Motor neuron (in vitro differentiated cells): ENCODE measurements at regions not wholly inside any gene's neighbourhood (a gene's known extent, or its start where the extent isn't known, plus 50 kb on each side); places are given as distances from the start of the nearest gene placed in this dataset.
A peak's percentile ranks its signal among the peaks of the same experiment; 100 is the strongest.

Experiments
- ATAC-seq, 8 experiments: fragments of 200-7000 bp; cut with Tn5 transposase; replicated peaks in 6 of 8; 2 replicates each; pipeline ENCODE4 v1.8.0; 2021; ENCODE audit warnings: mild to moderate bottlenecking in 8 of 8, moderate library complexity in 8 of 8
- H3K27ac ChIP-seq, 2 donors: fragments of 250-450 bp; sonication (Bioruptor Pico); 2 replicates each; pipeline ENCODE4 v1.9.0; 2021; ENCODE audit warnings: antibody characterized with exemption in 2 of 2, mild to moderate bottlenecking in 2 of 2, moderate library complexity in 1 of 2
- H3K4me1 ChIP-seq, 2 donors: fragments of 250-450 bp; sonication (Bioruptor Pico); replicated peaks in 1 of 2; 2 replicates each; pipeline ENCODE4 v1.6.1; 2021; ENCODE audit warnings: antibody characterized with exemption in 2 of 2, mild to moderate bottlenecking in 2 of 2, moderate library complexity in 1 of 2
- H3K4me3 ChIP-seq, 5 donors: fragments of 250-450 bp; sonication (Bioruptor Pico); 2 replicates each; pipeline ENCODE4 v1.9.0; 2021; ENCODE audit warnings: antibody characterized with exemption in 5 of 5, mild to moderate bottlenecking in 5 of 5, moderate library complexity in 4 of 5
- WGBS, 10 experiments: fragments of 450-650 bp; shearing (Covaris generic); methylation state at CpG; one replicate each; pipeline ENCODE4 v1.0.0; 2022; 5-methylcytosine and 5-hydroxymethylcytosine counted together
- in situ Hi-C, 9 experiments: fragments of 400-800 bp; cut with MboI; loops; one replicate each; pipeline ENCODE4 v1.15.0; 2021; ENCODE audit warnings: low sequenced_read_pairs in 9 of 9, low pct_unique_long_range_greater_than_20kb in 2 of 9; ENCODE audit not compliant: unreplicated experiment in 9 of 9

DNA sequence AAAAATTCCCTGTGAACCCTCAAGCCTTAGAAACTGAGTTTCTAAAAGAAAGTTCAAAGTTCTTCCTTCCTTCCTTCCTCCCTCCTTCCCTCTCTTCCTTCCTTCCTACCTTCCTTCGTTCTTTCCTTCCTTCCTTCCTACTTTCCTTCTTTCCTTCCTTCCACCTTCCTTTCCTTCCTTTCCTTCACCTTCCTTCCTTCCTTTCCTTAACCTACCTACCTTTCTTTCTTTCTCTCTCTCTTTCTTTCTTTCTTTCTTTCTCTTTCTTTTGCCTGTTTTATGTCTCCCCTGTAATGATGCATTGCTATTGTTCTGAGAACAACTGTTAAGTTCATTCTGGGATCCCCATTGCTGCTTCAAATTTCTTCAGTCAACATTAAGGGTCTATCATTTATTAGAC is 551.1 kb downstream of the TFEC start:
- no peak overlapping the region for H3K4me3 ChIP-seq
- WGBS, 10 experiments = 80 to 100% (median 82%) methylated on average over 1 of the region's 1 CpG; no CpG with 5 or more reads in 2 of the 10 experiments
- H3K27ac ChIP-seq = no peak overlapping the region
- H3K4me1 ChIP-seq = peaks cover 3 to 4% of the 10 kb centered on the region in 2 donors
- in situ Hi-C loops = no loop called here
- ATAC-seq = no peak

DNA sequence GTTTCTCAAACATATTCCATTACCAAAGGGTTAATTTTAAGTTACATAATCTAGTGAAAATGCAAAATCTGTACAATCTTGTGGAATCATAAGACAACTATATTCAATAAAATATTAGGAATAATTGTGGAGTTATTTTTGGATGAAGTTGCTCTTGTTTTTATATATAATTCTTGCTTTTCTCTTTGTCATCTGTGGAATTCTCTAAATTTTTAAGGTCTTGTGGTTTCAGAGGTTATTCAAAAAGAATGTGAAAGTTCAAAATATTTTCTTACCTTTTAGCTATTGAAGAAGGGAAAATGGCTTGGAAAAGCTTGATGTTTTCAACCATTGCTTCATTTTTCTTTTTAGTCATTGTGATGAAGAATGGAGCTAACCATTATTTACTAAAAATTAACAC is 552.1 kb downstream of the TFEC start:
- no peak overlapping the region for H3K4me3 ChIP-seq
- H3K27ac ChIP-seq = no peak overlapping the region
- in situ Hi-C loops = no loop called here
- ATAC-seq = no peak
- H3K4me1 ChIP-seq = peaks cover 3 to 4% of the 10 kb centered on the region in 2 donors

DNA sequence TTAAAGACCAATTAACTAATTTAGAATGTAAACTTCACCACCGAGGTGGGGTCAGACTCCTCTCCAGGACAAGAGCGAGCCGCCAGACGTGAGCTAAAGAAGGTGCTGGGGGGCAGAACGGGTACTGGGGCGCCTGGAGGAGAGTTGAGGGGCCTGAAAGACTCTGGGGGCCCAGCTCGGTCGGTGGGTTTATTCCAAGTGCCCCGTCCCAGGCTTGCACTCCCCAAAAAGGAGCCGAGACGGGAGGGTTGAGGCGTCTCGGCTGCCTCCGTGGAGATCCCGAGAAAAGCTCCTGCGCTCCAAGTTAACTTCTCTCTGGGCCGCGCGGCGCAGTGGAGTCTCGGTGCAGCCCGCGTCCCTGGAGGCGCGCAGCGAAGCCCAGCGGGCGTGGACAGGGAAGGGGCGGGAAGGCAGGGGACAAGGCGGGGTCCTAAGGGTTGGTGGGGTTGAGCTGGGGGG is 553.3 kb downstream of the TFEC start:
- H3K4me1 ChIP-seq = peaks cover 3 to 4% of the 10 kb centered on the region in 2 donors
- in situ Hi-C loops = no loop called here
- peak; percentile 49 to 92 (median 66) for ATAC-seq
- H3K4me3 ChIP-seq = peak overlapping the region in 3 of 5 donors; percentile 7 to 21 (median 18)
- 0% methylated on average over 2 of the region's 30 CpGs; no CpG with 5 or more reads in 9 of the 10 experiments for WGBS, 10 experiments
- H3K27ac ChIP-seq = no peak overlapping the region

DNA sequence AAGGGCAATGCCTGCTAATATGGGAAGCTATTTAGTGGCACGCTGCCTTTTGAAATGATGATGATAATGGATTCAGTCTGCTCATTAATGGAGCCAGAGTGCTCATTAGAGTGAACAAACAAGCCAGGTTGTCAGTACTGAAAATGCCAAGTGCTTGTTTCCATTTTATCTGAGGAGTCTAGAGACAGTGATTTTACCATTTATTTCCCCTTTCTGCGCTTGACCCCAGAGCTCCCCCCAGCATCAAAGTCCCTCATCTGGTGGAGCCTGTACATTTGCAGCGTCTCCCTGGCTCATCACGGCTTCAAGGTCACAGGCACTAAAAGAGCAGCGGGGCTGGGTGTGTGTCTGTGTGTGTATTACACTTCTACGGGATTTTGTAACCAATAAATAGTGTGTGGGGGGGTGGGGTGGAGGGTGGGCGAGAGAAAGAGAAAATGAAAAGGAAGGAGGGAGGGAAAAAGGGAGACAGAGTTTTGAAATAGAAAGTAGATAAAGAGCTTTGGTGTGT is 553.8 kb downstream of the TFEC start:
- peak in 6 of 8 experiments; percentile 17 to 85 (median 71) for ATAC-seq

DNA sequence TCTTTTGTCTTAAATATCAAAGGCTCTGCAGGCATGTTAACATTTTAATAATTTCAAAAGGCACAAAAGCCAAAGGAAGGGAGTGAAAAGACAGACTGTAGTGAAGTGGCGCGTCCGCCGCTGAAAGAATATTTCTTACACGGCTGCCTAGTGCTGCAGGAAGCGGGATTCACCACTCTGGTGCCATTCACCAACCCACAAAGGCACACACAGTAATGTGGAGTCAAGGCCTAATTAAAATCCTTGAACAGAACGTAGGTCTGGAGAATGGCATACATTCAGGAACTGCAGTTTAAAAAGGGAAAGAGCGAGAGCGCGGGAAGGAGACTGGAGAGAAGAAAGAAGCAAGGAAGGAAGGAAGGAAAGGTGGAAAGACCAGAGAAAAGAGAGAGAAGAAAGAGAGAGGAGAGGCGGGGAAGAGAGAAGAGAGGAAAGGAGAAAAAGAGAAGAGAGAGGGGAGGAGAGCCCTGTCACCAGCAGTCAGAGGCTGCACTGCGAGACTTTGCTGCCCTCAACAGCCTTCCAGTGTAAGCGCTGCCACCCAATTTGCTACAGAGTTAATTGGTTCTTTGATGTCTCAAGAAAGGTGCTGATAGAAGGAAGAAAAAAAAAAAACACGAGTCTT is 554.0 kb downstream of the MDFIC start:
- in situ Hi-C loops = no loop called here
- Histone ChIP-seq H3K4me3 (no peak overlapping the region), H3K27ac (no peak overlapping the region), H3K4me1 (peaks cover 3 to 4% of the 10 kb centered on the region in 2 donors)
- peak in 5 of 8 experiments; percentile 23 to 65 (median 50) for ATAC-seq
- 53 to 94% (median 67%) methylated on average over 2 to 14 of the region's 14 CpGs for WGBS, 10 experiments

More for the DNA sequence above, 553.8 kb downstream of the TFEC start:
- 0 to 33% (median 17%) methylated on average over 1 to 5 of the region's 7 CpGs; no CpG with 5 or more reads in 3 of the 10 experiments for WGBS, 10 experiments
- in situ Hi-C loops = no loop called here
- Histone ChIP-seq H3K27ac (no peak overlapping the region), H3K4me3 (peak overlapping the region in 2 of 5 donors; percentile 18 to 21), H3K4me1 (peaks cover 3 to 4% of the 10 kb centered on the region in 2 donors)

DNA sequence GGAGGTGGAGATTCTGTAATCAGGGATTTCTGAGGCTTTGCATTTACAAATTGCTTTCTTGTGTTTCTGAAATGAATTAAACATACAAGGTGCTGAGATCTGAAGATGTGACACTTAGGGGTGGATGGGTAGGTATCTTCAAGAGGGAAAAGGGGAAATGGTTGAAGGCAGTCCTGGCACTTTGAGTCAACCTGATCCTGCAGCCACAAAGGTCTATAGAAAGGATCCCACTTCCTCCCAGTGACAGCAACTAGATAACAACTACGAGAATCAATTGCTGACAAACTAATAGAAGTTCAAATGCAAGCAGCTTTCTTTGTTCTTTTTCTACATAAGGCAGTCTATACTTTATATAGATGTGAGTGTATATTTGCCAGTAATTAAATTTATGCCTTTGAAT is 553.3 kb downstream of the MDFIC start:
- no peak for ATAC-seq
- in situ Hi-C loops = no loop called here
- Histone ChIP-seq H3K4me3 (no peak overlapping the region), H3K27ac (no peak overlapping the region), H3K4me1 (peaks cover 3 to 4% of the 10 kb centered on the region in 2 donors)
- 40 to 100% (median 60%) methylated on average over 1 of the region's 1 CpG; no CpG with 5 or more reads in 4 of the 10 experiments for WGBS, 10 experiments

DNA sequence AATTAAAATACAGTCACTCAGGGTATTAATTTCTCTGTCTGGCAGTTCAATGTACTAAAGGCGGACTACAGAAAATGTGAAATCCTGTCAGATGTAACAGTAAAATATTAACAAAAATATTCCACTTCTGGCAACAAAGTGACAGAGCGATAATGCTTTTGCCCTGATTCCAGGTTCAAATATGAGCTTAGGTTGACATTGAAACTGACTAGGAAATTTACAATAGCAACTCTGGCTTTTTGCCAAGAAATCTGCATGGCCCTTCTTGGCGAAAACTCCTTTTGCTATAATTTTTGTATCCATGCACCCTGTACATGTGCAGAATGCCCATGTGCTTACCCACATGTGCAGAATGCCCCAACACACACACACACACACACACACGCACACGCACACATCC is 552.2 kb downstream of the MDFIC start:
- in situ Hi-C loops = no loop called here
- H3K4me3 ChIP-seq = no peak overlapping the region
- ATAC-seq = no peak
- peaks cover 3 to 4% of the 10 kb centered on the region in 2 donors for H3K4me1 ChIP-seq
- H3K27ac ChIP-seq = no peak overlapping the region
- WGBS, 10 experiments = 89 to 100% (median 91%) methylated on average over 2 to 5 of the region's 5 CpGs; no CpG with 5 or more reads in 1 of the 10 experiments

DNA sequence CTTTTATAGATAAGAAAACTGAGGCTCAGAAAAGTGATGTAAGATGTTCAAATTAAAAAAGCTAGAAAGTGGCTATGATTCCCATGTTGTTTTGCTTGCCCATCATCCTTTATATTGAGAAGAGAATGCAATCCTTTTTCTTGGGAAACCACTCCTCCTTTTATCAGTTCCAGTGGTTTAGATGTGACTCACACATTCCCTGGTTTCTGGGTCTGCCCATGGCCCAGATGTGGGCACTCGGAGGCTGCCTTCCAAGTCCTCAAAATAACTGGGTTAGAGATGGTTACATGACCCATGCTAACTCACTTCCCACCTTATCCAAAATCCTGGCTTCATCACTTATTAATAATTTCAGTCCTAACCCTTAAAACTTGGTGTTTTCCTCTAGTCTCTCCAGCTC is 550.0 kb downstream of the MDFIC start:
- ATAC-seq = no peak
- no peak overlapping the region for H3K27ac ChIP-seq
- no peak overlapping the region for H3K4me3 ChIP-seq
- 80 to 100% (median 83%) methylated on average over 1 of the region's 1 CpG; no CpG with 5 or more reads in 7 of the 10 experiments for WGBS, 10 experiments
- in situ Hi-C loops = no loop called here
- H3K4me1 ChIP-seq = peaks cover 3 to 4% of the 10 kb centered on the region in 2 donors

DNA sequence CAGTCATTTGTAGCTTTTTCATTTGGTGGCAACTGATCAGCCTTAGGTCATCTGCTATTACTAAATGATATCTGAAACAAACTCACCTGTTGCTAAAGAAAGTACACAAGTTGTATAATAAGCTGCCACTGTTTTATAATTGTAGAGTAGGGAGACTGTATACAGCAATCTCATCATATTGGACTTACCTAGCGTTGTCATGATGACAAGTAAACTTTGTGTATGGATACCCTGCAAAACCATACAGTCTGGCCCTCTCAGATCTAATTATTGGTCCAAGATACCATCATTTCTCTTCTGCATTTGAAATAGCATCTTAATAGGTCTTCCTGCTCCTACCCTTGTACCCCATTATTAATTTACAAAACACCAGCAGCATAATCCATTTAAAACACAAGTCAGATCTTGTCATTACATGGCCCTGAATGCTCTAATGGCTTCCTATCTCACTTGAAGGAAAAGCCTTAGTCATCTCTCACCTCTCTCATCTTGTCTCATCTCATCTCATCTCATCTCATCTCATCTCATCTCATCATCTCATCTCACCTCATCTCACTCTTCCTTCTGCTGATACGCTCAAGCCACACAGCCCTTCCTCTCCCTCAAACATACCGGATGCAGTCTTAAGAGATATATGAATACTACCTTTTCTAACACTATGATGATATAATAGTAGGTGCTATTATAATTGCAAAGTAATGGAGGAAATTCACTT is 540.6 kb downstream of the MDFIC start:
- H3K27ac ChIP-seq = no peak overlapping the region
- no peak overlapping the region for H3K4me3 ChIP-seq
- WGBS, 10 experiments = 43 to 100% (median 93%) methylated on average over 1 to 3 of the region's 3 CpGs; no CpG with 5 or more reads in 1 of the 10 experiments
- H3K4me1 ChIP-seq = no peaks in the 10 kb centered on the region
- in situ Hi-C loops = no loop called here
- ATAC-seq = no peak

DNA sequence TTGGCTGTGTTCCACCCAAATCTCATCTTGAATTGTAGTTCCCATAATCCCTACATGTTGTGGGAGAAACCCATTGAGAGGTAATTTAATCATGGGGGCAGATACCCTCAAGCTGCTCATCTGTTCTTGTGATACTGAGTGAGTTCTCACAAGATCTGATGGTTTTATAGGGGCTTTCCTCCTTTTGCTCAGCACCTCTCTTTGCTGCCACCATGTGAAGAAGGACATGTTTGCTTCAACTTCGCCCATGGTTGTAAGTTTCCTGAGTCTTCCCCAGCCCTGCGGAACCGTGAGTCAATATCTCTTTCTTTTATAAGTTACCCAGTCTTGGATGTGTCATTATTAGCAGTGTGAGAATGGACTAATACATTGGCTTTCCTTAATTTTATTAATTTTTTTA is 527.8 kb downstream of the MDFIC start:
- ATAC-seq = no peak
- Histone ChIP-seq H3K4me1 (no peaks in the 10 kb centered on the region), H3K4me3 (no peak overlapping the region), H3K27ac (no peak overlapping the region)
- 72 to 100% (median 90%) methylated on average over 2 to 3 of the region's 3 CpGs; no CpG with 5 or more reads in 3 of the 10 experiments for WGBS, 10 experiments
- in situ Hi-C loops = no loop called here

DNA sequence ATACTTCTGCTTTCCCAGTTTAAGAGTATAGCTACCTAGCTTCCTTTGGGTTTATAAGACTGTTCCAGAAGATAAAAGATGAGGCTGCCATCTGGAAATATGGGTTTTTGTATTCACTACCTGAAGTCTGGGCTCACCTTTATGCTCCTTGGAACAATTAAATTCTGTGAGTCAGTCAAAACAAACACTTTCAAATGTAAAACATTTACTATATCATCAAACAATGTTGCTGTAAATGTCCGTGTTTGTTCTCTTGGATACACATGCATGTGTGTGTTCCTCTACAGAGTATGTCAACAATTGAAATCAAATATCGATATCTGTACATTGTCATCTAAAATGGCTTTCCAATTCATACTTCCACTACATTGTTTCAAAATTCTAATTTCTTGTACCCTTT is 525.6 kb downstream of the MDFIC start:
- Histone ChIP-seq H3K4me3 (no peak overlapping the region), H3K4me1 (no peaks in the 10 kb centered on the region), H3K27ac (no peak overlapping the region)
- 83 to 100% (median 100%) methylated on average over 1 to 2 of the region's 2 CpGs; no CpG with 5 or more reads in 1 of the 10 experiments for WGBS, 10 experiments
- in situ Hi-C loops = no loop called here
- no peak for ATAC-seq

DNA sequence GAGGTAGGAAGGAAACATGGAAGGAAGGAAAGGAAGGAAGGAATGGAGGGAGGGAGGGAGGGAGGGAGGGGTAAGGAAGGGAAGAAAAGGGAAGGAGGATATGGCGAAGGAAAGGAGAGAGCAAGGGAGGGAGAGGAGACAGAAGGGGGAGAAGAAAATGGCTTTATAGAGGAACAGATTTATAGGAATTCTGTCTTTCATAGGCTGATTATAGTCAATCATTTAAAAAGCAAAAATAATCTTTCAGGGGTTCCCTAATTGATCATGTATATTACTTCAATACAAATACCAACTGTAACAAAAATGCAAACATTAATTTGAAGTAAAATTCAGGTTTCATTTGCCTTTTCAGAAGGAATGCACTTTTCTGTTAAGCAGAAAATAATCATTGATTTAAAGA is 519.1 kb downstream of the MDFIC start:
- in situ Hi-C loops = no loop called here
- no peak for ATAC-seq
- WGBS, 10 experiments = 43 to 100% (median 100%) methylated on average over 1 of the region's 1 CpG; no CpG with 5 or more reads in 7 of the 10 experiments
- Histone ChIP-seq H3K4me1 (no peaks in the 10 kb centered on the region), H3K4me3 (no peak overlapping the region), H3K27ac (no peak overlapping the region)

DNA sequence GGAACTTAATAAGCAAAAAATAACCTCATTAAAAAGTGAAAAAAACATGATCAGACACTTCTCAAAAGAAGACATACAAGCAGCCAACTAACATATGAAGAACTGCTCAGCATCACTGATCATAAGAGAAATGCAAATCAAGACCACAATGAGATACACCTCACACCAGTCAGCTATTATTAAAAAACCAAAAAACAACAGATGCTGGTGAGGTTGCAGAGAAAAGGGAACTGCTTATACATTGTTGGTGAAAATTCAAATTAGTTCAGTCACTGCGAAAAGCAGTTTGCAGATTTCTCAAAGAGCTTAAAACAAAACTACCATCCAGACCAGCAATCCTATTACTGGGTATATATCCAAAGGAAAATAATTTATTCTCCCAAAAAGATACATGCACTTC is 513.3 kb downstream of the MDFIC start:
- in situ Hi-C loops = no loop called here
- Histone ChIP-seq H3K4me3 (no peak overlapping the region), H3K27ac (no peak overlapping the region), H3K4me1 (no peaks in the 10 kb centered on the region)
- 38 to 100% (median 94%) methylated on average over 1 of the region's 1 CpG; no CpG with 5 or more reads in 2 of the 10 experiments for WGBS, 10 experiments
- no peak for ATAC-seq
